ENCODE measurements at regions not wholly inside any gene's neighbourhood (a gene's known extent, or its start where the extent isn't known, plus 50 kb on each side); places are given as distances from the start of the nearest gene placed in this dataset.

DNA sequence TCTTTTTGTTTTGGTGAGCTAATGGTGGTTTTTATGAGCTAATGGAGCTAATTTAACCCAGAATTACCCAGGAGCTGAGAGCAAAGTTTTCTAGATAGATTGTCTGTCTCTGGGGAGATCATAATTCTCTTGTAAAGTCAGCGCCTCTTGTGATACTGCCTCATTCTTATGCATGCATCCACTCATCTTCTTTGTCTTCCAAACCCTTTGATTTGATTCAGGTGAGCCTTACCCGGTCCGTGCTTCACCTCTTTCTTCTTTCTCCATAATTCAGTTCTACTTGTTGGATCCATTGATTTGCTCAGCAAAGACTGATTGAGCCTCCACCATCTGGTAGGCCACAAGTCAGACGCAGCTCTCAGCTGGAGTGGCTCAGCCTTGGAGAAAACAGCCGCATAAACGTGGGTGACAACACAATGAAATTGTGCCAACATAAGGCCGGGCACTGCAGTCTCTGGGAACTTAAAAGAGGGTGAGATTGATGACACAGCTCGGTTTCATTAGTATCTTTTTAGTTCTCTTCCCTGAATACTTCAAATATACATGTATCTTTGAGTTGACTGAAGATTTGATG, 158.5 kb upstream of the SH3BP4 start:
- Histone ChIP-seq H3K4me1 (ENCODE audit: control insufficient read depth, insufficient read depth, low read length) (no peaks in the 10 kb centered on the region), H3K27me3 (replicated peaks in 1 of 2; ENCODE audit: control insufficient read depth in 2 of 2, insufficient read depth in 2 of 2, low read length in 1 of 2) (no peaks in the 10 kb centered on the region), H3K9me3 (replicated peaks; ENCODE audit: control insufficient read depth, insufficient read depth, low read length) (no peaks in the 10 kb centered on the region), H2AFZ (ENCODE audit: control insufficient read depth, low read depth, low read length) (no peak overlapping the region), H3K4me3 (no peak overlapping the region), H3K9ac (ENCODE audit: control insufficient read depth, insufficient read depth, low read length) (no peak overlapping the region), H3K27ac (ENCODE audit: control insufficient read depth, insufficient read depth) (no peak overlapping the region), H3K36me3 (ENCODE audit: control insufficient read depth in 2 of 2, insufficient read depth in 2 of 2, low read length in 1 of 2) (no peaks in the 10 kb centered on the region), H3K4me2 (ENCODE audit: control insufficient read depth, insufficient read depth) (no peak overlapping the region), H3K79me2 (ENCODE audit: control insufficient read depth, insufficient read depth, low read length) (no peaks in the 10 kb centered on the region), H4K20me1 (ENCODE audit: control insufficient read depth, insufficient read depth) (no peaks in the 10 kb centered on the region)
- SMC1A ChIA-PET (ENCODE audit: uncharacterized antibody, unreplicated experiment): no interaction called here
- BruUV-seq (replicated peaks): no TSS peak
- ATAC-seq (no peak), FAIRE-seq (no peak), DNase-seq (ENCODE audit: low read depth, low spot score) (no peak)
- TF ChIP-seq, protein P1, sequence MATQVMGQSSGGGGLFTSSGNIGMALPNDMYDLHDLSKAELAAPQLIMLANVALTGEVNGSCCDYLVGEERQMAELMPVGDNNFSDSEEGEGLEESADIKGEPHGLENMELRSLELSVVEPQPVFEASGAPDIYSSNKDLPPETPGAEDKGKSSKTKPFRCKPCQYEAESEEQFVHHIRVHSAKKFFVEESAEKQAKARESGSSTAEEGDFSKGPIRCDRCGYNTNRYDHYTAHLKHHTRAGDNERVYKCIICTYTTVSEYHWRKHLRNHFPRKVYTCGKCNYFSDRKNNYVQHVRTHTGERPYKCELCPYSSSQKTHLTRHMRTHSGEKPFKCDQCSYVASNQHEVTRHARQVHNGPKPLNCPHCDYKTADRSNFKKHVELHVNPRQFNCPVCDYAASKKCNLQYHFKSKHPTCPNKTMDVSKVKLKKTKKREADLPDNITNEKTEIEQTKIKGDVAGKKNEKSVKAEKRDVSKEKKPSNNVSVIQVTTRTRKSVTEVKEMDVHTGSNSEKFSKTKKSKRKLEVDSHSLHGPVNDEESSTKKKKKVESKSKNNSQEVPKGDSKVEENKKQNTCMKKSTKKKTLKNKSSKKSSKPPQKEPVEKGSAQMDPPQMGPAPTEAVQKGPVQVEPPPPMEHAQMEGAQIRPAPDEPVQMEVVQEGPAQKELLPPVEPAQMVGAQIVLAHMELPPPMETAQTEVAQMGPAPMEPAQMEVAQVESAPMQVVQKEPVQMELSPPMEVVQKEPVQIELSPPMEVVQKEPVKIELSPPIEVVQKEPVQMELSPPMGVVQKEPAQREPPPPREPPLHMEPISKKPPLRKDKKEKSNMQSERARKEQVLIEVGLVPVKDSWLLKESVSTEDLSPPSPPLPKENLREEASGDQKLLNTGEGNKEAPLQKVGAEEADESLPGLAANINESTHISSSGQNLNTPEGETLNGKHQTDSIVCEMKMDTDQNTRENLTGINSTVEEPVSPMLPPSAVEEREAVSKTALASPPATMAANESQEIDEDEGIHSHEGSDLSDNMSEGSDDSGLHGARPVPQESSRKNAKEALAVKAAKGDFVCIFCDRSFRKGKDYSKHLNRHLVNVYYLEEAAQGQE (IDR thresholded peaks at IDR 0.05; ENCODE audit: low read depth, low read length): no peak
- TF ChIP-seq, protein P2, sequence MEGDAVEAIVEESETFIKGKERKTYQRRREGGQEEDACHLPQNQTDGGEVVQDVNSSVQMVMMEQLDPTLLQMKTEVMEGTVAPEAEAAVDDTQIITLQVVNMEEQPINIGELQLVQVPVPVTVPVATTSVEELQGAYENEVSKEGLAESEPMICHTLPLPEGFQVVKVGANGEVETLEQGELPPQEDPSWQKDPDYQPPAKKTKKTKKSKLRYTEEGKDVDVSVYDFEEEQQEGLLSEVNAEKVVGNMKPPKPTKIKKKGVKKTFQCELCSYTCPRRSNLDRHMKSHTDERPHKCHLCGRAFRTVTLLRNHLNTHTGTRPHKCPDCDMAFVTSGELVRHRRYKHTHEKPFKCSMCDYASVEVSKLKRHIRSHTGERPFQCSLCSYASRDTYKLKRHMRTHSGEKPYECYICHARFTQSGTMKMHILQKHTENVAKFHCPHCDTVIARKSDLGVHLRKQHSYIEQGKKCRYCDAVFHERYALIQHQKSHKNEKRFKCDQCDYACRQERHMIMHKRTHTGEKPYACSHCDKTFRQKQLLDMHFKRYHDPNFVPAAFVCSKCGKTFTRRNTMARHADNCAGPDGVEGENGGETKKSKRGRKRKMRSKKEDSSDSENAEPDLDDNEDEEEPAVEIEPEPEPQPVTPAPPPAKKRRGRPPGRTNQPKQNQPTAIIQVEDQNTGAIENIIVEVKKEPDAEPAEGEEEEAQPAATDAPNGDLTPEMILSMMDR (IDR thresholded peaks at IDR 0.05 in 2 of 3, conservative IDR thresholded peaks at IDR 0.05 in 1 of 3; ENCODE audit: control insufficient read depth in 2 of 3, extremely low read depth in 1 of 3, insufficient read depth in 1 of 3, low read depth in 3 of 3, low read length in 3 of 3): no peak
- TF ChIP-seq NR2C2 (IDR thresholded peaks at IDR 0.05; ENCODE audit: borderline replicate concordance, control insufficient read depth, insufficient read length, low read depth) (no peak), ZNF622 (IDR thresholded peaks at IDR 0.05) (no peak), JUNB (IDR thresholded peaks at IDR 0.05) (no peak), ZNF217 (IDR thresholded peaks at IDR 0.05) (no peak), POLR2A (IDR thresholded peaks at IDR 0.05; ENCODE audit: low read depth, low read length) (no peak), RB1 (IDR thresholded peaks at IDR 0.05; ENCODE audit: borderline replicate concordance) (no peak)
- TF ChIP-seq, protein P3, sequence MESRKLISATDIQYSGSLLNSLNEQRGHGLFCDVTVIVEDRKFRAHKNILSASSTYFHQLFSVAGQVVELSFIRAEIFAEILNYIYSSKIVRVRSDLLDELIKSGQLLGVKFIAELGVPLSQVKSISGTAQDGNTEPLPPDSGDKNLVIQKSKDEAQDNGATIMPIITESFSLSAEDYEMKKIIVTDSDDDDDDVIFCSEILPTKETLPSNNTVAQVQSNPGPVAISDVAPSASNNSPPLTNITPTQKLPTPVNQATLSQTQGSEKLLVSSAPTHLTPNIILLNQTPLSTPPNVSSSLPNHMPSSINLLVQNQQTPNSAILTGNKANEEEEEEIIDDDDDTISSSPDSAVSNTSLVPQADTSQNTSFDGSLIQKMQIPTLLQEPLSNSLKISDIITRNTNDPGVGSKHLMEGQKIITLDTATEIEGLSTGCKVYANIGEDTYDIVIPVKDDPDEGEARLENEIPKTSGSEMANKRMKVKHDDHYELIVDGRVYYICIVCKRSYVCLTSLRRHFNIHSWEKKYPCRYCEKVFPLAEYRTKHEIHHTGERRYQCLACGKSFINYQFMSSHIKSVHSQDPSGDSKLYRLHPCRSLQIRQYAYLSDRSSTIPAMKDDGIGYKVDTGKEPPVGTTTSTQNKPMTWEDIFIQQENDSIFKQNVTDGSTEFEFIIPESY (IDR thresholded peaks at IDR 0.05): no peak
- CTCF ChIA-PET: no interaction called here
- intact Hi-C loops (cut with micrococcal nuclease; ENCODE audit: unreplicated experiment) (no loop called here), in situ Hi-C loops (cut with MboI) (no loop called here)
- RAD21 ChIA-PET (ENCODE audit: unreplicated experiment): no interaction called here
- POLR2A ChIA-PET: no interaction called here
- WGBS (ENCODE audit: insufficient coverage, insufficient replicate concordance, low lambda C conversion rate, missing lambda C conversion rate): 35% methylated on average over 8 of the region's 8 CpGs
